ENCODE measurements at regions not wholly inside any gene's neighbourhood (a gene's known extent, or its start where the extent isn't known, plus 50 kb on each side); places are given as distances from the start of the nearest gene placed in this dataset.
"Not testable (repeated sequence)": the region's sequence is repeated elsewhere in the genome, so short reads cannot be mapped to it uniquely, and the experiment has no call there.

- no peak for TF ChIP-seq POLR2A (IDR thresholded peaks at IDR 0.05)
- TF ChIP-seq, protein P1, sequence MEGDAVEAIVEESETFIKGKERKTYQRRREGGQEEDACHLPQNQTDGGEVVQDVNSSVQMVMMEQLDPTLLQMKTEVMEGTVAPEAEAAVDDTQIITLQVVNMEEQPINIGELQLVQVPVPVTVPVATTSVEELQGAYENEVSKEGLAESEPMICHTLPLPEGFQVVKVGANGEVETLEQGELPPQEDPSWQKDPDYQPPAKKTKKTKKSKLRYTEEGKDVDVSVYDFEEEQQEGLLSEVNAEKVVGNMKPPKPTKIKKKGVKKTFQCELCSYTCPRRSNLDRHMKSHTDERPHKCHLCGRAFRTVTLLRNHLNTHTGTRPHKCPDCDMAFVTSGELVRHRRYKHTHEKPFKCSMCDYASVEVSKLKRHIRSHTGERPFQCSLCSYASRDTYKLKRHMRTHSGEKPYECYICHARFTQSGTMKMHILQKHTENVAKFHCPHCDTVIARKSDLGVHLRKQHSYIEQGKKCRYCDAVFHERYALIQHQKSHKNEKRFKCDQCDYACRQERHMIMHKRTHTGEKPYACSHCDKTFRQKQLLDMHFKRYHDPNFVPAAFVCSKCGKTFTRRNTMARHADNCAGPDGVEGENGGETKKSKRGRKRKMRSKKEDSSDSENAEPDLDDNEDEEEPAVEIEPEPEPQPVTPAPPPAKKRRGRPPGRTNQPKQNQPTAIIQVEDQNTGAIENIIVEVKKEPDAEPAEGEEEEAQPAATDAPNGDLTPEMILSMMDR (IDR thresholded peaks at IDR 0.05), result no peak
- Histone ChIP-seq H3K27me3 (no peaks in the 10 kb centered on the region), H3K36me3 (no peaks in the 10 kb centered on the region), H3K4me1 (no peaks in the 10 kb centered on the region), H3K4me3 (no peak overlapping the region), H3K9me3 (no peaks in the 10 kb centered on the region), H3K27ac (no peak overlapping the region)
- intact Hi-C loops (cut with DNase I; ENCODE audit: low total_unique reads), result no loop called here
- DNase-seq, result no peak
Observed at GRCh38 chr13:48833412-48833811, 142.3 kb upstream of the FNDC3A start.

- H3K9me3 ChIP-seq; intact Hi-C loops (cut with DNase I; ENCODE audit: low total_unique reads); H3K4me1 ChIP-seq; DNase-seq; H3K27ac ChIP-seq; H3K27me3 ChIP-seq; H3K36me3 ChIP-seq; H3K4me3 ChIP-seq: not testable (repeated sequence)
Observed at GRCh38 chr13:48835326-48835725, 140.4 kb upstream of the FNDC3A start.

- no peak for DNase-seq
- Histone ChIP-seq H3K27ac (no peak overlapping the region), H3K9me3 (no peaks in the 10 kb centered on the region), H3K36me3 (no peaks in the 10 kb centered on the region), H3K4me1 (no peaks in the 10 kb centered on the region), H3K4me3 (no peak overlapping the region), H3K27me3 (no peaks in the 10 kb centered on the region)
- TF ChIP-seq, protein P1 (IDR thresholded peaks at IDR 0.05), result no peak
- no peak for TF ChIP-seq POLR2A (IDR thresholded peaks at IDR 0.05)
- intact Hi-C loops (cut with DNase I; ENCODE audit: low total_unique reads), result no loop called here
Observed at GRCh38 chr13:48838193-48838973, 137.3 kb upstream of the FNDC3A start.

GRCh38 chr13:48839171-48839570 is 136.5 kb upstream of the FNDC3A start:
- no peak for DNase-seq

GRCh38 chr13:48840366-48840765 is 135.3 kb upstream of the FNDC3A start:
- no peak for DNase-seq
- Histone ChIP-seq H3K27me3 (no peaks in the 10 kb centered on the region), H3K9me3 (no peaks in the 10 kb centered on the region), H3K4me1 (no peaks in the 10 kb centered on the region), H3K4me3 (no peak overlapping the region), H3K27ac (no peak overlapping the region), H3K36me3 (no peaks in the 10 kb centered on the region)
- intact Hi-C loops (cut with DNase I; ENCODE audit: low total_unique reads), result no loop called here
- no peak for TF ChIP-seq POLR2A (IDR thresholded peaks at IDR 0.05)
- TF ChIP-seq, protein P1 (IDR thresholded peaks at IDR 0.05), result no peak

More at GRCh38 chr13:48839171-48839570, 136.5 kb upstream of the FNDC3A start:
- intact Hi-C loops (cut with DNase I; ENCODE audit: low total_unique reads), result no loop called here
- H3K27me3 ChIP-seq, result no peaks in the 10 kb centered on the region
- no peaks in the 10 kb centered on the region for H3K9me3 ChIP-seq
- H3K36me3 ChIP-seq, result no peaks in the 10 kb centered on the region
- no peaks in the 10 kb centered on the region for H3K4me1 ChIP-seq
- no peak overlapping the region for H3K27ac ChIP-seq
- TF ChIP-seq POLR2A (IDR thresholded peaks at IDR 0.05), result no peak
- TF ChIP-seq, protein P1 (IDR thresholded peaks at IDR 0.05), result no peak
- H3K4me3 ChIP-seq, result no peak overlapping the region

All from uterus (tissue), 3 donors.